NCI-H2029 treated with DMSO at 0.1 percent for 48 hours (cell line): ENCODE measurements at regions not wholly inside any gene's neighbourhood (a gene's known extent, or its start where the extent isn't known, plus 50 kb on each side); places are given as distances from the start of the nearest gene placed in this dataset.

Experiments
- DNase-seq: peaks from one replicate; lab custom pipeline; 2025; lab: John Stamatoyannopoulos, UW

GRCh38 chr21:32183396-32183795, 95.5 kb downstream of the MIS18A start:
- no peak for DNase-seq

GRCh38 chr21:32182449-32182848, 96.4 kb downstream of the MIS18A start:
- no peak for DNase-seq

GRCh38 chr21:32181457-32181856, 97.4 kb downstream of the MIS18A start:
- DNase-seq = no peak

GRCh38 chr21:32174819-32175218, 104.0 kb downstream of the MIS18A start:
- DNase-seq = no peak

- DNase-seq = no peak
These were observed 105.6 kb downstream of the MIS18A start for GRCh38 chr21:32173121-32173724.

- no peak for DNase-seq
These were observed 106.7 kb downstream of the MIS18A start for GRCh38 chr21:32172106-32172505.

- DNase-seq = no peak
These were observed 111.3 kb downstream of the MIS18A start for GRCh38 chr21:32167513-32167912.

GRCh38 chr21:32163386-32163785, 115.5 kb downstream of the MIS18A start:
- no peak for DNase-seq

GRCh38 chr21:32162727-32163320, 116.0 kb downstream of the MIS18A start:
- DNase-seq = no peak

- DNase-seq = no peak
These were observed 123.6 kb downstream of the MIS18A start for GRCh38 chr21:32155226-32155625.

- no peak for DNase-seq
These were observed 131.8 kb downstream of the MIS18A start for GRCh38 chr21:32147041-32147440.

GRCh38 chr21:32144851-32145250, 134.0 kb downstream of the MIS18A start:
- DNase-seq = no peak

GRCh38 chr21:32143241-32143939, 135.5 kb downstream of the MIS18A start:
- no peak for DNase-seq

- no peak for DNase-seq
These were observed 137.6 kb downstream of the MIS18A start for GRCh38 chr21:32141318-32141633.

GRCh38 chr21:32140604-32141317, 138.1 kb downstream of the MIS18A start:
- DNase-seq = no peak

- no peak for DNase-seq
These were observed 138.7 kb downstream of the MIS18A start for GRCh38 chr21:32140151-32140550.

- no peak for DNase-seq
These were observed 140.2 kb downstream of the MIS18A start for GRCh38 chr21:32138658-32139057.

- no peak for DNase-seq
These were observed 140.9 kb downstream of the MIS18A start for GRCh38 chr21:32137931-32138330.

- DNase-seq = no peak
These were observed 141.6 kb downstream of the MIS18A start for GRCh38 chr21:32137266-32137665.

- no peak for DNase-seq
These were observed 142.3 kb downstream of the MIS18A start for GRCh38 chr21:32136546-32136945.

GRCh38 chr21:32135401-32136363, 143.2 kb downstream of the MIS18A start:
- no peak for DNase-seq
